H9 (cell line): ENCODE measurements at regions not wholly inside any gene's neighbourhood (a gene's known extent, or its start where the extent isn't known, plus 50 kb on each side); places are given as distances from the start of the nearest gene placed in this dataset.

Source experiments
- DNase-seq: peaks from one replicate; pipeline ENCODE4 v3.0.0-alpha.2; 2017
- H2AFZ ChIP-seq: one replicate; pipeline ENCODE4 v1.6.1; 2013; ENCODE audit warnings: mild to moderate bottlenecking, low read length, control low read depth, moderate library complexity
- H2AK5ac ChIP-seq: 2 replicates; pipeline ENCODE4 v1.6.1; 2013; ENCODE audit warnings: low read length, control low read depth, mixed read lengths; ENCODE audit not compliant: insufficient read length
- H2BK120ac ChIP-seq: one replicate; pipeline ENCODE4 v1.6.1; 2013; ENCODE audit warnings: low read depth, mild to moderate bottlenecking, low read length, control low read depth, inconsistent platforms; ENCODE audit not compliant: poor library complexity, severe bottlenecking
- H2BK12ac ChIP-seq: 2 replicates; pipeline ENCODE4 v1.6.1; 2013; ENCODE audit warnings: low read length, control low read depth, mixed read lengths, low read depth; ENCODE audit not compliant: insufficient read length
- H2BK15ac ChIP-seq: 2 replicates; pipeline ENCODE4 v1.6.1; 2013; ENCODE audit warnings: low read depth, low read length, control low read depth
- H2BK20ac ChIP-seq: one replicate; pipeline ENCODE4 v1.6.1; 2013; ENCODE audit warnings: low read depth, mild to moderate bottlenecking, low read length, control low read depth, inconsistent platforms; ENCODE audit not compliant: poor library complexity, severe bottlenecking
- H2BK5ac ChIP-seq: 2 replicates; pipeline ENCODE4 v1.6.1; 2013; ENCODE audit warnings: low read length, control low read depth, mixed read lengths; ENCODE audit not compliant: insufficient read length
- H3K14ac ChIP-seq: 2 replicates; pipeline ENCODE4 v1.6.1; 2013; ENCODE audit warnings: low read length, control low read depth; ENCODE audit not compliant: insufficient read depth
- H3K18ac ChIP-seq: 2 replicates; pipeline ENCODE4 v1.6.1; 2013; ENCODE audit warnings: low read depth, mild to moderate bottlenecking, mixed read lengths, low read length, control low read depth; ENCODE audit not compliant: insufficient read length
- H3K23ac ChIP-seq: 2 replicates; pipeline ENCODE4 v1.6.1; 2013; ENCODE audit warnings: low read length, control low read depth, mixed read lengths, low read depth; ENCODE audit not compliant: insufficient read length
- H3K23me2 ChIP-seq: 2 replicates; pipeline ENCODE4 v1.6.1; 2013; ENCODE audit warnings: low read depth, mild to moderate bottlenecking, mixed read lengths, low read length, control low read depth; ENCODE audit not compliant: insufficient read length, poor library complexity, severe bottlenecking
- H3K27ac ChIP-seq: 2 replicates; pipeline ENCODE4 v1.5.1; 2013; ENCODE audit warnings: low read length, control low read depth, mixed read lengths, low read depth; ENCODE audit not compliant: insufficient read length
- H3K27me3 ChIP-seq: 2 replicates; pipeline ENCODE4 v1.6.1; 2013; ENCODE audit warnings: low read length, control low read depth, inconsistent platforms; ENCODE audit not compliant: insufficient read depth
- H3K4ac ChIP-seq: 2 replicates; pipeline ENCODE4 v1.6.1; 2013; ENCODE audit warnings: low read depth, mild to moderate bottlenecking, control low read depth, inconsistent platforms, low read length, moderate library complexity
- H3K4me1 ChIP-seq: 2 replicates; pipeline ENCODE4 v1.6.1; 2013; ENCODE audit warnings: low read length, control low read depth, inconsistent platforms; ENCODE audit not compliant: insufficient read depth
- H3K4me2 ChIP-seq: 2 replicates; pipeline ENCODE4 v1.6.1; 2013; ENCODE audit warnings: low read length, control low read depth, mixed read lengths; ENCODE audit not compliant: insufficient read length, insufficient read depth
- H3K56ac ChIP-seq: 2 replicates; pipeline ENCODE4 v1.6.1; 2013; ENCODE audit warnings: low read depth, mild to moderate bottlenecking, mixed read lengths, low read length, control low read depth; ENCODE audit not compliant: insufficient read length
- H3K79me1 ChIP-seq: 2 replicates; pipeline ENCODE4 v1.6.1; 2013; ENCODE audit warnings: low read depth, mild to moderate bottlenecking, moderate library complexity, low read length, control low read depth, inconsistent platforms; ENCODE audit not compliant: insufficient read depth, poor library complexity, severe bottlenecking
- H3K79me2 ChIP-seq: 2 replicates; pipeline ENCODE4 v1.6.1; 2013; ENCODE audit warnings: low read length, control low read depth, inconsistent platforms; ENCODE audit not compliant: insufficient read depth
- H3K9ac ChIP-seq: 2 replicates; pipeline ENCODE4 v1.6.1; 2013; ENCODE audit warnings: low read length, control low read depth, mixed read lengths; ENCODE audit not compliant: insufficient read length; ENCODE audit errors: extremely low read depth
- H3K9me3 ChIP-seq: one replicate; pipeline ENCODE4 v1.6.1; 2013; ENCODE audit warnings: low read depth, low read length, inconsistent platforms; ENCODE audit not compliant: control insufficient read depth
- H3T11ph ChIP-seq: one replicate; pipeline ENCODE4 v1.6.1; 2013; ENCODE audit warnings: mild to moderate bottlenecking, low read length, control low read depth, inconsistent platforms
- H4K20me1 ChIP-seq: one replicate; pipeline ENCODE4 v1.6.1; 2013; ENCODE audit not compliant: control insufficient read depth, insufficient read length, insufficient read depth
- H4K5ac ChIP-seq: 2 replicates; pipeline ENCODE4 v1.6.1; 2013; ENCODE audit warnings: low read depth, mild to moderate bottlenecking, mixed read lengths, low read length, control low read depth; ENCODE audit not compliant: insufficient read length
- H4K8ac ChIP-seq: replicated peaks from 2 replicates; pipeline ENCODE4 v1.6.1; 2013; ENCODE audit warnings: low read length, control low read depth, mixed read lengths, low read depth; ENCODE audit not compliant: insufficient read length
- H4K91ac ChIP-seq: 2 replicates; pipeline ENCODE4 v1.6.1; 2013; ENCODE audit warnings: low read depth, mild to moderate bottlenecking, moderate library complexity, mixed read lengths, low read length, control low read depth; ENCODE audit not compliant: insufficient read length
- H3K27ac Mint-ChIP-seq, 3 experiments: 2 replicates in 2 of 3; 3 replicates in 1 of 3; pipeline ENCODE4 v1.8.0; 2020 to 2021; ENCODE audit warnings: mixed read lengths in 3 of 3, mild to moderate bottlenecking in 1 of 3, moderate library complexity in 1 of 3
- H3K27me3 Mint-ChIP-seq: 2 replicates; pipeline ENCODE4 v1.8.0; 2021; ENCODE audit warnings: low read depth, mild to moderate bottlenecking, moderate library complexity, mixed read lengths
- H3K36me3 Mint-ChIP-seq, 3 experiments: 2 replicates in 2 of 3; 3 replicates in 1 of 3; pipeline ENCODE4 v1.8.0; 2020 to 2021; ENCODE audit warnings: low read depth in 3 of 3, mixed read lengths in 3 of 3; ENCODE audit not compliant: insufficient read depth in 1 of 3
- H3K4me1 Mint-ChIP-seq, 2 experiments: 2 replicates each; pipeline ENCODE4 v1.8.0; 2020; ENCODE audit warnings: mixed read lengths in 2 of 2
- H3K4me3 Mint-ChIP-seq, 2 experiments: 2 replicates in 1 of 2; 3 replicates in 1 of 2; pipeline ENCODE4 v1.8.0; 2020 to 2021; ENCODE audit warnings: mild to moderate bottlenecking in 2 of 2, mixed read lengths in 2 of 2, moderate library complexity in 1 of 2
- H3K9me3 Mint-ChIP-seq, 2 experiments: 2 replicates in 1 of 2; 3 replicates in 1 of 2; pipeline ENCODE4 v1.8.0; 2020; ENCODE audit warnings: mild to moderate bottlenecking in 2 of 2, mixed read lengths in 2 of 2, moderate library complexity in 1 of 2
- CTCF ChIP-seq: fragments of 200-600 bp; sonication (generic); conservative IDR thresholded peaks from 3 replicates; pipeline ENCODE4 v1.8.0; 2021; ENCODE audit warnings: antibody characterized with exemption, mild to moderate bottlenecking
- WGBS: extraction: QIAGEN DNeasy Blood & Tissue Kit; methylation state at CpG from one replicate; pipeline ENCODE4 v1.1.7; 2013; ENCODE audit warnings: missing lambda C conversion rate, low lambda C conversion rate, mixed read lengths; ENCODE audit not compliant: insufficient read length; ENCODE audit errors: extremely low coverage; 5-methylcytosine and 5-hydroxymethylcytosine counted together

GRCh38 chr7:109549471-109550193, 980.0 kb downstream of the DNAJB9 start:
- Mint-ChIP-seq H3K36me3 (peaks cover 3 to 12% (median 12%) of the 10 kb centered on the region in 3 experiments; a peak in 4 of 7 replicates), H3K27me3 (no peaks in the 10 kb centered on the region), H3K9me3 (peaks cover 4 to 7% of the 10 kb centered on the region in 2 experiments; a peak in 4 of 5 replicates), H3K4me3 (no peak overlapping the region), H3K4me1 (peaks cover 7 to 16% of the 10 kb centered on the region in 2 experiments), H3K27ac (no peak overlapping the region; a peak in 1 of 7 replicates)
- Histone ChIP-seq H3K56ac (no peak overlapping the region), H2BK120ac (no peak overlapping the region), H4K8ac (no peak overlapping the region), H3K14ac (no peak overlapping the region), H3K18ac (no peak overlapping the region), H3K23ac (no peak overlapping the region), H2BK15ac (no peak overlapping the region), H2BK12ac (no peak overlapping the region), H3K23me2 (no peaks in the 10 kb centered on the region), H2AFZ (no peak overlapping the region), H4K91ac (no peak overlapping the region), H3K27ac (no peak overlapping the region), H3K27me3 (no peaks in the 10 kb centered on the region), H4K20me1 (no peaks in the 10 kb centered on the region), H2BK5ac (no peak overlapping the region), H3T11ph (no peak overlapping the region), H3K4me1 (peaks cover 3% of the 10 kb centered on the region), H3K4me2 (no peak overlapping the region), H3K79me2 (no peaks in the 10 kb centered on the region), H2AK5ac (no peak overlapping the region), H3K4ac (no peak overlapping the region), H3K9ac (no peak overlapping the region), H2BK20ac (no peak overlapping the region), H3K9me3 (no peaks in the 10 kb centered on the region), H3K79me1 (no peaks in the 10 kb centered on the region), H4K5ac (no peak overlapping the region)
- no peak for TF ChIP-seq CTCF
- DNase-seq, result no peak
- WGBS, result no CpG with 5 or more reads among the region's 7 CpGs
